Spinal cord (tissue), 9 donors: ENCODE measurements at regions not wholly inside any gene's neighbourhood (a gene's known extent, or its start where the extent isn't known, plus 50 kb on each side); places are given as distances from the start of the nearest gene placed in this dataset.
"Not testable (repeated sequence)": the region's sequence is repeated elsewhere in the genome, so short reads cannot be mapped to it uniquely, and the experiment has no call there.

Experiments used
- DNase-seq, 6 donors: peaks; one replicate each; pipeline versions ENCODE4 v3.0.0 to v3.0.0-alpha.2; 2013 to 2015; ENCODE audit warnings: low spot score in 6 of 6, low read depth in 4 of 6
- H3K27ac ChIP-seq: one replicate; pipeline ENCODE4 v1.5.1; 2013; ENCODE audit warnings: low read depth, low read length, control low read depth
- H3K27me3 ChIP-seq: one replicate; pipeline ENCODE4 v1.6.1; 2013; ENCODE audit warnings: low read length; ENCODE audit not compliant: control insufficient read depth, insufficient read depth
- H3K36me3 ChIP-seq: one replicate; pipeline ENCODE4 v1.6.1; 2013; ENCODE audit warnings: low read length; ENCODE audit not compliant: control insufficient read depth, insufficient read depth
- H3K4me1 ChIP-seq: one replicate; pipeline ENCODE4 v1.6.1; 2013; ENCODE audit warnings: low read length; ENCODE audit not compliant: control insufficient read depth, insufficient read depth
- H3K4me3 ChIP-seq: one replicate; pipeline ENCODE4 v1.5.1; 2013; ENCODE audit warnings: low read depth, low read length, control low read depth
- H3K9me3 ChIP-seq: one replicate; pipeline ENCODE4 v1.6.1; 2013; ENCODE audit warnings: low read length; ENCODE audit not compliant: control insufficient read depth, insufficient read depth
- WGBS: methylation state at CpG from one replicate; pipeline ENCODE4 v1.1.5; 2013; ENCODE audit warnings: missing lambda C conversion rate; ENCODE audit not compliant: insufficient coverage; 5-methylcytosine and 5-hydroxymethylcytosine counted together
- donor health status: healthy.

- Histone ChIP-seq H3K36me3 (no peaks in the 10 kb centered on the region), H3K27ac (no peak overlapping the region), H3K27me3 (no peaks in the 10 kb centered on the region), H3K4me1 (peaks cover 40% of the 10 kb centered on the region), H3K9me3 (peaks cover 4% of the 10 kb centered on the region), H3K4me3 (no peak overlapping the region)
- 75% methylated on average over 16 of the region's 16 CpGs for WGBS
- no peak for DNase-seq
These were observed 104.5 kb upstream of the SEC14L1 start for GRCh38 chr17:77036136-77036840.

- peaks cover 40% of the 10 kb centered on the region for H3K4me1 ChIP-seq
- peak in 2 of 6 donors; percentile 77 to 94 for DNase-seq
- H3K9me3 ChIP-seq, result no peaks in the 10 kb centered on the region
- H3K4me3 ChIP-seq, result no peak overlapping the region
- H3K27ac ChIP-seq, result no peak overlapping the region
- no peaks in the 10 kb centered on the region for H3K27me3 ChIP-seq
- WGBS, result 2% methylated on average over 9 of the region's 23 CpGs
- no peaks in the 10 kb centered on the region for H3K36me3 ChIP-seq
These were observed 103.9 kb upstream of the SEC14L1 start for GRCh38 chr17:77036841-77037381.

- 92% methylated on average over 6 of the region's 7 CpGs for WGBS
- H3K4me1 ChIP-seq, result peaks cover 44% of the 10 kb centered on the region
- DNase-seq, result peak in 1 of 6 donors; percentile 22
- H3K36me3 ChIP-seq, result no peaks in the 10 kb centered on the region
- no peak overlapping the region for H3K4me3 ChIP-seq
- H3K27ac ChIP-seq, result no peak overlapping the region
- no peaks in the 10 kb centered on the region for H3K9me3 ChIP-seq
- H3K27me3 ChIP-seq, result no peaks in the 10 kb centered on the region
These were observed 102.8 kb upstream of the SEC14L1 start for GRCh38 chr17:77037943-77038342.

GRCh38 chr17:77038884-77039555 is 101.7 kb upstream of the SEC14L1 start:
- WGBS, result 98% methylated on average over 18 of the region's 20 CpGs
- no peak for DNase-seq
- H3K9me3 ChIP-seq, result no peaks in the 10 kb centered on the region
- H3K27ac ChIP-seq, result no peak overlapping the region
- H3K27me3 ChIP-seq, result no peaks in the 10 kb centered on the region
- H3K4me1 ChIP-seq, result peaks cover 44% of the 10 kb centered on the region
- no peaks in the 10 kb centered on the region for H3K36me3 ChIP-seq
- H3K4me3 ChIP-seq, result no peak overlapping the region

- H3K27ac ChIP-seq, result no peak overlapping the region
- no peak overlapping the region for H3K4me3 ChIP-seq
- H3K36me3 ChIP-seq, result no peaks in the 10 kb centered on the region
- peaks cover 17% of the 10 kb centered on the region for H3K4me1 ChIP-seq
- peak in 2 of 6 donors; percentile 18 to 86 for DNase-seq
- WGBS, result 64% methylated on average over 7 of the region's 11 CpGs
- no peaks in the 10 kb centered on the region for H3K9me3 ChIP-seq
- no peaks in the 10 kb centered on the region for H3K27me3 ChIP-seq
These were observed 98.1 kb upstream of the SEC14L1 start for GRCh38 chr17:77042476-77043231.

- WGBS, result 61% methylated on average over 7 of the region's 7 CpGs
- Histone ChIP-seq H3K27ac (no peak overlapping the region), H3K4me1 (peaks cover 24% of the 10 kb centered on the region), H3K4me3 (no peak overlapping the region), H3K27me3 (no peaks in the 10 kb centered on the region), H3K9me3 (no peaks in the 10 kb centered on the region), H3K36me3 (no peaks in the 10 kb centered on the region)
- no peak for DNase-seq
These were observed 95.2 kb upstream of the SEC14L1 start for GRCh38 chr17:77045441-77046041.

- Histone ChIP-seq H3K4me3 (no peak overlapping the region), H3K27me3 (no peaks in the 10 kb centered on the region), H3K9me3 (no peaks in the 10 kb centered on the region), H3K27ac (no peak overlapping the region), H3K36me3 (no peaks in the 10 kb centered on the region), H3K4me1 (peaks cover 28% of the 10 kb centered on the region)
- peak in 2 of 6 donors; percentile 48 to 82 for DNase-seq
- 62% methylated on average over 2 of the region's 12 CpGs for WGBS
These were observed 91.3 kb upstream of the SEC14L1 start for GRCh38 chr17:77049440-77049839.

GRCh38 chr17:77050901-77051300 is 89.9 kb upstream of the SEC14L1 start:
- peaks cover 32% of the 10 kb centered on the region for H3K4me1 ChIP-seq
- H3K4me3 ChIP-seq, H3K27ac ChIP-seq, DNase-seq, H3K9me3 ChIP-seq, H3K36me3 ChIP-seq, H3K27me3 ChIP-seq: not testable (repeated sequence)
- whole genome bisulfite sequencing, result 98% methylated on average over 7 of the region's 14 CpGs

- Histone ChIP-seq H3K9me3 (no peaks in the 10 kb centered on the region), H3K27ac (no peak overlapping the region), H3K36me3 (no peaks in the 10 kb centered on the region), H3K4me1 (peaks cover 37% of the 10 kb centered on the region), H3K27me3 (no peaks in the 10 kb centered on the region), H3K4me3 (no peak overlapping the region)
- DNase-seq, result no peak
- 75% methylated on average over 8 of the region's 10 CpGs for WGBS
These were observed 85.8 kb upstream of the SEC14L1 start for GRCh38 chr17:77054936-77055335.
